SJSA1 (cell line): ENCODE measurements at regions not wholly inside any gene's neighbourhood (a gene's known extent, or its start where the extent isn't known, plus 50 kb on each side); places are given as distances from the start of the nearest gene placed in this dataset.

Experiments used
- DNase-seq, 2 experiments: peaks; one replicate each; pipeline ENCODE4 v3.0.0-alpha.2; 2015 to 2020; ENCODE audit warnings: low spot score in 2 of 2, low read depth in 1 of 2
- H3K27ac ChIP-seq: fragments of 250-450 bp; sonication (Bioruptor Pico); 2 replicates; pipeline ENCODE4 v1.5.1; 2020; ENCODE audit warnings: mild to moderate bottlenecking, moderate library complexity
- H3K27me3 ChIP-seq: fragments of 250-450 bp; sonication (Bioruptor Pico); replicated peaks from 2 replicates; pipeline ENCODE4 v1.5.1; 2020; ENCODE audit warnings: mild to moderate bottlenecking, moderate library complexity
- H3K36me3 ChIP-seq: fragments of 250-450 bp; sonication (Bioruptor Pico); 2 replicates; pipeline ENCODE4 v1.5.1; 2020; ENCODE audit warnings: mild to moderate bottlenecking
- H3K4me1 ChIP-seq: fragments of 250-450 bp; sonication (Bioruptor Pico); replicated peaks from 2 replicates; pipeline ENCODE4 v1.6.1; 2021; ENCODE audit warnings: mild to moderate bottlenecking
- H3K4me3 ChIP-seq: fragments of 250-450 bp; sonication (Bioruptor Pico); 2 replicates; pipeline ENCODE4 v1.5.1; 2020; ENCODE audit warnings: mild to moderate bottlenecking
- H3K9me3 ChIP-seq: fragments of 250-450 bp; sonication (Bioruptor Pico); replicated peaks from 2 replicates; pipeline ENCODE4 v1.5.1; 2020; ENCODE audit warnings: mild to moderate bottlenecking

GRCh38 chr2:128901572-128902391, 583.1 kb upstream of the HS6ST1 start:
- Histone ChIP-seq H3K36me3 (no peaks in the 10 kb centered on the region), H3K27ac (no peak overlapping the region), H3K9me3 (no peaks in the 10 kb centered on the region; the same call in 1 of the 2 replicates), H3K4me1 (no peaks in the 10 kb centered on the region), H3K27me3 (no peaks in the 10 kb centered on the region), H3K4me3 (no peak overlapping the region)
- no peak for DNase-seq

- Histone ChIP-seq H3K9me3 (no peaks in the 10 kb centered on the region; the same call in 1 of the 2 replicates), H3K4me1 (no peaks in the 10 kb centered on the region), H3K4me3 (no peak overlapping the region), H3K27ac (no peak overlapping the region), H3K27me3 (0 out of 2 replicates have a peak, but pooled peaks cover 2% of the 10 kb centered on the region), H3K36me3 (no peaks in the 10 kb centered on the region)
- no peak for DNase-seq
Measured at GRCh38 chr2:128903637-128904036, 585.0 kb upstream of the HS6ST1 start.

- Histone ChIP-seq H3K4me3 (no peak overlapping the region), H3K9me3 (no peaks in the 10 kb centered on the region), H3K4me1 (no peaks in the 10 kb centered on the region), H3K36me3 (no peaks in the 10 kb centered on the region), H3K27ac (no peak overlapping the region), H3K27me3 (0 out of 2 replicates have a peak, but pooled peaks cover 2% of the 10 kb centered on the region)
- no peak for DNase-seq
Measured at GRCh38 chr2:128911276-128911675, 592.6 kb upstream of the HS6ST1 start.

- no peaks in the 10 kb centered on the region for H3K36me3 ChIP-seq
- H3K27ac ChIP-seq, result no peak overlapping the region
- no peak overlapping the region for H3K4me3 ChIP-seq
- DNase-seq, result no peak
- no peaks in the 10 kb centered on the region for H3K4me1 ChIP-seq
- no peaks in the 10 kb centered on the region for H3K9me3 ChIP-seq
- H3K27me3 ChIP-seq, result no peaks in the 10 kb centered on the region
Measured at GRCh38 chr2:128914320-128914719, 595.7 kb upstream of the HS6ST1 start.

- DNase-seq, result no peak
- H3K27ac ChIP-seq, result no peak overlapping the region
- no peaks in the 10 kb centered on the region for H3K36me3 ChIP-seq
- H3K4me1 ChIP-seq, result no peaks in the 10 kb centered on the region
- H3K9me3 ChIP-seq, result no peaks in the 10 kb centered on the region
- no peaks in the 10 kb centered on the region for H3K27me3 ChIP-seq
- no peak overlapping the region for H3K4me3 ChIP-seq
Measured at GRCh38 chr2:128921751-128922150, 603.1 kb upstream of the HS6ST1 start.

GRCh38 chr2:128922154-128922553, 603.5 kb upstream of the HS6ST1 start:
- Histone ChIP-seq H3K27me3 (no peaks in the 10 kb centered on the region), H3K4me3 (no peak overlapping the region), H3K9me3 (no peaks in the 10 kb centered on the region), H3K4me1 (no peaks in the 10 kb centered on the region), H3K36me3 (no peaks in the 10 kb centered on the region), H3K27ac (no peak overlapping the region)
- DNase-seq, result no peak

GRCh38 chr2:128925631-128926030, 607.0 kb upstream of the HS6ST1 start:
- no peak for DNase-seq
- H3K27ac ChIP-seq, result no peak overlapping the region
- H3K4me1 ChIP-seq, result no peaks in the 10 kb centered on the region
- no peaks in the 10 kb centered on the region for H3K9me3 ChIP-seq
- no peaks in the 10 kb centered on the region for H3K36me3 ChIP-seq
- H3K27me3 ChIP-seq, result no peaks in the 10 kb centered on the region
- no peak overlapping the region for H3K4me3 ChIP-seq

GRCh38 chr2:128930101-128930500, 611.4 kb upstream of the HS6ST1 start:
- H3K4me3 ChIP-seq, result no peak overlapping the region
- no peak for DNase-seq
- 0 out of 2 replicates have a peak, but pooled peaks cover 4% of the 10 kb centered on the region for H3K27me3 ChIP-seq
- H3K4me1 ChIP-seq, result no peaks in the 10 kb centered on the region
- no peak overlapping the region for H3K27ac ChIP-seq
- no peaks in the 10 kb centered on the region for H3K36me3 ChIP-seq
- no peaks in the 10 kb centered on the region for H3K9me3 ChIP-seq

GRCh38 chr2:128940378-128940777, 621.7 kb upstream of the HS6ST1 start:
- H3K4me3 ChIP-seq, result no peak overlapping the region
- no peaks in the 10 kb centered on the region for H3K27me3 ChIP-seq
- no peak for DNase-seq
- H3K4me1 ChIP-seq, result no peaks in the 10 kb centered on the region
- H3K27ac ChIP-seq, result no peak overlapping the region
- no peaks in the 10 kb centered on the region for H3K36me3 ChIP-seq
- no peaks in the 10 kb centered on the region for H3K9me3 ChIP-seq

- no peak for DNase-seq
- Histone ChIP-seq H3K27ac (no peak overlapping the region), H3K36me3 (no peaks in the 10 kb centered on the region), H3K9me3 (no peaks in the 10 kb centered on the region), H3K4me1 (no peaks in the 10 kb centered on the region), H3K27me3 (no peaks in the 10 kb centered on the region), H3K4me3 (no peak overlapping the region)
Measured at GRCh38 chr2:128941751-128942150, 623.1 kb upstream of the HS6ST1 start.

- H3K27me3 ChIP-seq, result peaks cover 9% of the 10 kb centered on the region; the same call in 1 of the 2 replicates
- no peaks in the 10 kb centered on the region for H3K9me3 ChIP-seq
- no peaks in the 10 kb centered on the region for H3K4me1 ChIP-seq
- H3K27ac ChIP-seq, result no peak overlapping the region
- no peak overlapping the region for H3K4me3 ChIP-seq
- no peak for DNase-seq
- H3K36me3 ChIP-seq, result no peaks in the 10 kb centered on the region
Measured at GRCh38 chr2:128949360-128949759, 630.7 kb upstream of the HS6ST1 start.

- Histone ChIP-seq H3K4me1 (no peaks in the 10 kb centered on the region), H3K9me3 (no peaks in the 10 kb centered on the region), H3K36me3 (no peaks in the 10 kb centered on the region), H3K27ac (no peak overlapping the region), H3K27me3 (peaks cover 10% of the 10 kb centered on the region; the same call in 1 of the 2 replicates), H3K4me3 (no peak overlapping the region)
- no peak for DNase-seq
Measured at GRCh38 chr2:128950758-128951157, 632.1 kb upstream of the HS6ST1 start.

- peaks cover 10% of the 10 kb centered on the region; the same call in 1 of the 2 replicates for H3K27me3 ChIP-seq
- H3K27ac ChIP-seq, result no peak overlapping the region
- no peaks in the 10 kb centered on the region for H3K36me3 ChIP-seq
- H3K4me1 ChIP-seq, result no peaks in the 10 kb centered on the region
- no peak overlapping the region for H3K4me3 ChIP-seq
- no peaks in the 10 kb centered on the region for H3K9me3 ChIP-seq
- no peak for DNase-seq
Measured at GRCh38 chr2:128958241-128958640, 639.6 kb upstream of the HS6ST1 start.

- Histone ChIP-seq H3K27me3 (no peaks in the 10 kb centered on the region), H3K4me1 (no peaks in the 10 kb centered on the region), H3K4me3 (no peak overlapping the region), H3K36me3 (no peaks in the 10 kb centered on the region), H3K9me3 (no peaks in the 10 kb centered on the region), H3K27ac (no peak overlapping the region)
- DNase-seq, result no peak
Measured at GRCh38 chr2:128967646-128968045, 649.0 kb upstream of the HS6ST1 start.
